ENCODE measurements at regions not wholly inside any gene's neighbourhood (a gene's known extent, or its start where the extent isn't known, plus 50 kb on each side); places are given as distances from the start of the nearest gene placed in this dataset.

DNA sequence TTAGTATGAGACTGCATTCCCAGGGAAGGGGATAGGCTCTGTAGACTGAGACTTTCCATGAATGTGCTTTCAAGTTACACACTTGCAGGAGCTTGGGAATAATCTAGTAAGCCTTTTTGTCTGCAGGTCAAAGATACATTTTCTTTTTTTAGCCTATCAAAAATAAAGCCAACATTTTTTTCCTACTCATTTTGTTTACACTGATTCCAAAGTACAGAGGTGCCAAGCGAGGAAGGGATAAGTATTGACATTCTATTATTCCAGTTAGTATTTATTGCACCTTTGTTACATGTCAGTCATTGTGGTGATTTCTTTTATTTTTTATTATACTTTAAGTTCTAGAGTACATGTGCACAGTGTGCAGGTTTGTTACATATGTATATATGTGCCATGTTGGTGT is 413.0 kb upstream of the CHORDC1 start:
- Histone ChIP-seq H3K18ac (ENCODE audit: low read depth, low read length) (no peak overlapping the region), H4K91ac (ENCODE audit: insufficient read depth, low read depth, low read length) (no peak overlapping the region), H3K4me3 (ENCODE audit: insufficient read depth, low read depth, low read length) (no peak overlapping the region), H3K27me3 (ENCODE audit: control insufficient read depth, insufficient read depth, low read length) (no peaks in the 10 kb centered on the region), H3K56ac (ENCODE audit: extremely low read depth, insufficient read depth, low read length) (no peak overlapping the region), H2BK120ac (ENCODE audit: low read depth, low read length) (no peak overlapping the region), H2AFZ (replicated peaks; ENCODE audit: low read length, poor library complexity) (no peak overlapping the region), H2AK9ac (replicated peaks; ENCODE audit: low read depth, low read length, poor library complexity) (no peak overlapping the region), H3K4ac (ENCODE audit: low read depth, low read length) (no peak overlapping the region), H3K4me2 (ENCODE audit: low read depth, low read length) (no peak overlapping the region), H2BK5ac (ENCODE audit: low read depth, low read length, poor library complexity, severe bottlenecking) (no peak overlapping the region), H3K9me1 (ENCODE audit: insufficient read depth, low read length) (no peaks in the 10 kb centered on the region), H3K79me1 (ENCODE audit: low read depth in 1 of 2, low read length in 2 of 2) (no peaks in the 10 kb centered on the region), H3K14ac (replicated peaks; ENCODE audit: low read depth, low read length) (no peak overlapping the region), H3K36me3 (ENCODE audit: control insufficient read depth, insufficient read depth, low read length) (no peaks in the 10 kb centered on the region), H3K27ac (ENCODE audit: insufficient read depth, low read length) (no peak overlapping the region), H3K9ac (ENCODE audit: low read depth, low read length) (no peak overlapping the region), H3K9me3 (ENCODE audit: control insufficient read depth, insufficient read depth, low read length) (no peaks in the 10 kb centered on the region), H4K20me1 (ENCODE audit: insufficient read depth, low read length) (no peaks in the 10 kb centered on the region), H2BK15ac (ENCODE audit: low read depth, low read length) (no peak overlapping the region), H2BK20ac (ENCODE audit: low read depth, low read length) (no peak overlapping the region), H3K23ac (ENCODE audit: low read depth, low read length) (no peak overlapping the region), H3K4me1 (ENCODE audit: control insufficient read depth, insufficient read depth, low read length) (no peaks in the 10 kb centered on the region), H4K8ac (ENCODE audit: low read depth in 2 of 2, low read length in 2 of 2) (no peak overlapping the region), H2AK5ac (ENCODE audit: low read depth, low read length) (no peak overlapping the region), H4K5ac (ENCODE audit: low read depth, low read length) (no peak overlapping the region)
- intact Hi-C loops (cut with micrococcal nuclease) = no loop called here
- BruUV-seq (replicated peaks) = no TSS peak
- no peak for DNase-seq
- dilution Hi-C loops (cut with HindIII; ENCODE audit: low sequenced_read_pairs, unreplicated experiment) = no loop called here
- TF ChIP-seq MXI1 (IDR thresholded peaks at IDR 0.05; ENCODE audit: borderline replicate concordance, low read depth, low read length) = no peak
- no peak for TF ChIP-seq BHLHE40 (IDR thresholded peaks at IDR 0.05; ENCODE audit: low read depth, low read length)
- POLR2A ChIA-PET (ENCODE audit: unreplicated experiment) = no interaction called here
- no CpG with 5 or more reads among the region's 1 CpG for WGBS, 2 experiments (ENCODE audit: extremely low coverage in 2 of 2, insufficient read length in 1 of 2)
- in situ Hi-C loops (cut with MboI; ENCODE audit: low sequenced_read_pairs) = no loop called here
- no peak for ATAC-seq (ENCODE audit: low read depth)
- CTCF ChIA-PET = no interaction called here

Data from IMR-90 (cell line).